IMR-90 (cell line): ENCODE measurements at regions not wholly inside any gene's neighbourhood (a gene's known extent, or its start where the extent isn't known, plus 50 kb on each side); places are given as distances from the start of the nearest gene placed in this dataset.

ENCODE experiments used
- ATAC-seq: fragments of 200-7000 bp; cut with Tn5 transposase; 2 replicates; pipeline ENCODE4 v1.9.1; 2020; ENCODE audit warnings: low read depth, mild to moderate bottlenecking, moderate library complexity
- BruUV-seq: library from RNA; stranded (reverse); fragments of 400-500 nt; replicated peaks from 2 replicates; lab custom pipeline; 2021; lab: Mats Ljungman, UMichigan
- CTCF ChIA-PET: fragments of 300-600 bp; formaldehyde crosslinking; extraction: SDS; loops from one replicate; lab custom pipeline; 2021; ENCODE audit warnings: antibody characterized with exemption; lab: Yijun Ruan, JAX
- POLR2A ChIA-PET: fragments of 300-600 bp; sonication (Branson Sonifier 250); formaldehyde crosslinking; loops from one replicate; lab custom pipeline; 2022; ENCODE audit warnings: antibody characterized with exemption; ENCODE audit not compliant: unreplicated experiment; lab: Charles Lee
- DNase-seq: peaks from one replicate; pipeline ENCODE4 v3.0.0; 2013
- H2AFZ ChIP-seq: replicated peaks from 2 replicates; pipeline ENCODE3; 2013; ENCODE audit warnings: low read length, mild to moderate bottlenecking; ENCODE audit not compliant: poor library complexity
- H2AK5ac ChIP-seq: 2 replicates; pipeline ENCODE4 v1.6.1; 2013; ENCODE audit warnings: low read depth, low read length, inconsistent platforms
- H2AK9ac ChIP-seq: replicated peaks from 2 replicates; pipeline ENCODE3; 2013; ENCODE audit warnings: mild to moderate bottlenecking, low read depth, low read length, moderate library complexity; ENCODE audit not compliant: poor library complexity
- H2BK120ac ChIP-seq: 2 replicates; pipeline ENCODE4 v1.6.1; 2013; ENCODE audit warnings: low read depth, low read length, inconsistent platforms
- H2BK15ac ChIP-seq: 3 replicates; pipeline ENCODE4 v1.6.1; 2013; ENCODE audit warnings: low read depth, low read length, inconsistent platforms
- H2BK20ac ChIP-seq: 2 replicates; pipeline ENCODE4 v1.6.1; 2013; ENCODE audit warnings: low read depth, mild to moderate bottlenecking, inconsistent platforms, low read length, moderate library complexity
- H2BK5ac ChIP-seq: 2 replicates; pipeline ENCODE4 v1.6.1; 2013; ENCODE audit warnings: mild to moderate bottlenecking, low read depth, low read length, inconsistent platforms; ENCODE audit not compliant: poor library complexity, severe bottlenecking
- H3K14ac ChIP-seq: replicated peaks from 2 replicates; pipeline ENCODE4 v1.6.1; 2013; ENCODE audit warnings: low read depth, low read length, inconsistent platforms
- H3K18ac ChIP-seq: 2 replicates; pipeline ENCODE4 v1.6.1; 2013; ENCODE audit warnings: low read depth, low read length, control low read depth
- H3K23ac ChIP-seq: 2 replicates; pipeline ENCODE4 v1.6.1; 2013; ENCODE audit warnings: low read depth, low read length, inconsistent platforms
- H3K27ac ChIP-seq: 2 replicates; pipeline ENCODE4 v1.5.1; 2013; ENCODE audit warnings: mild to moderate bottlenecking, control low read depth, low read length; ENCODE audit not compliant: insufficient read depth
- H3K27me3 ChIP-seq: 2 replicates; pipeline ENCODE4 v1.6.1; 2013; ENCODE audit warnings: low read length; ENCODE audit not compliant: control insufficient read depth, insufficient read depth
- H3K36me3 ChIP-seq: 2 replicates; pipeline ENCODE4 v1.6.1; 2013; ENCODE audit warnings: low read length, mixed read lengths; ENCODE audit not compliant: control insufficient read depth, insufficient read depth
- H3K4ac ChIP-seq: 2 replicates; pipeline ENCODE4 v1.6.1; 2013; ENCODE audit warnings: low read depth, low read length, inconsistent platforms
- H3K4me1 ChIP-seq: 2 replicates; pipeline ENCODE4 v1.6.1; 2013; ENCODE audit warnings: low read length, mixed read lengths; ENCODE audit not compliant: control insufficient read depth, insufficient read depth
- H3K4me2 ChIP-seq: 2 replicates; pipeline ENCODE4 v1.6.1; 2013; ENCODE audit warnings: low read depth, mild to moderate bottlenecking, control low read depth, low read length, moderate library complexity
- H3K4me3 ChIP-seq: 2 replicates; pipeline ENCODE4 v1.5.1; 2013; ENCODE audit warnings: low read depth, mild to moderate bottlenecking, control low read depth, low read length, moderate library complexity; ENCODE audit not compliant: insufficient read depth
- H3K56ac ChIP-seq: 2 replicates; pipeline ENCODE4 v1.6.1; 2013; ENCODE audit warnings: low read length, inconsistent platforms; ENCODE audit not compliant: insufficient read depth; ENCODE audit errors: extremely low read depth
- H3K79me1 ChIP-seq, 2 experiments: 2 replicates each; pipeline ENCODE4 v1.6.1; 2013; ENCODE audit warnings: low read length in 2 of 2, inconsistent platforms in 1 of 2, low read depth in 1 of 2
- H3K9ac ChIP-seq: 2 replicates; pipeline ENCODE4 v1.6.1; 2013; ENCODE audit warnings: low read depth, low read length, control low read depth
- H3K9me1 ChIP-seq: 2 replicates; pipeline ENCODE4 v1.6.1; 2013; ENCODE audit warnings: low read length, inconsistent platforms; ENCODE audit not compliant: insufficient read depth
- H3K9me3 ChIP-seq: 2 replicates; pipeline ENCODE4 v1.6.1; 2013; ENCODE audit warnings: low read length; ENCODE audit not compliant: control insufficient read depth, insufficient read depth
- H4K20me1 ChIP-seq: 2 replicates; pipeline ENCODE4 v1.6.1; 2013; ENCODE audit warnings: low read length, inconsistent platforms; ENCODE audit not compliant: insufficient read depth
- H4K5ac ChIP-seq: 2 replicates; pipeline ENCODE4 v1.6.1; 2013; ENCODE audit warnings: mild to moderate bottlenecking, low read depth, low read length, control low read depth
- H4K8ac ChIP-seq, 2 experiments: 2 replicates each; pipeline ENCODE4 v1.6.1; 2013; ENCODE audit warnings: low read depth in 2 of 2, low read length in 2 of 2, control low read depth in 1 of 2, inconsistent platforms in 1 of 2
- H4K91ac ChIP-seq: 2 replicates; pipeline ENCODE4 v1.6.1; 2013; ENCODE audit warnings: low read depth, low read length, inconsistent platforms; ENCODE audit not compliant: insufficient read depth
- CEBPB ChIP-seq: IDR thresholded peaks from 2 replicates; pipeline ENCODE4 v1.6.1; 2012; ENCODE audit warnings: low read depth, low read length, improper control_type of control experiment
- MXI1 ChIP-seq: IDR thresholded peaks from 2 replicates; pipeline ENCODE4 v1.6.1; 2012; ENCODE audit warnings: low read depth, mild to moderate bottlenecking, low read length, moderate library complexity, borderline replicate concordance
- POLR2A ChIP-seq: IDR thresholded peaks from 2 replicates; pipeline ENCODE4 v1.6.1; 2012; ENCODE audit warnings: mild to moderate bottlenecking, low read depth, low read length
- RAD21 ChIP-seq: IDR thresholded peaks from 2 replicates; pipeline ENCODE4 v1.6.1; 2012; ENCODE audit warnings: low read length, improper control_type of control experiment
- RFX5 ChIP-seq: IDR thresholded peaks from 2 replicates; pipeline ENCODE4 v1.8.0; 2012; ENCODE audit warnings: low read depth, mild to moderate bottlenecking, low read length, moderate library complexity
- SMC3 ChIP-seq: fragments of 150-350 bp; IDR thresholded peaks from 2 replicates; pipeline ENCODE4 v1.6.1; 2016; ENCODE audit warnings: low read depth, mild to moderate bottlenecking, antibody characterized with exemption, low read length, moderate library complexity
- WGBS, 2 experiments: methylation state at CpG; one replicate each; pipeline versions ENCODE4 v1.1.5 to v1.1.7; 2013; ENCODE audit warnings: missing lambda C conversion rate in 2 of 2; ENCODE audit not compliant: insufficient read length in 1 of 2; ENCODE audit errors: extremely low coverage in 2 of 2; 5-methylcytosine and 5-hydroxymethylcytosine counted together
- dilution Hi-C: fragments of 300-500 bp; cut with HindIII; formaldehyde crosslinking; loops from one replicate; pipeline ENCODE4 v1.14.3; 2018; ENCODE audit warnings: low sequenced_read_pairs; ENCODE audit not compliant: unreplicated experiment
- in situ Hi-C: fragments of 300-500 bp; cut with MboI; formaldehyde crosslinking; loops from 3 replicates; pipeline ENCODE4 v1.14.3; 2019; ENCODE audit warnings: low sequenced_read_pairs, inconsistent platforms, mixed read lengths
- intact Hi-C: fragments of 100-400 bp; cut with micrococcal nuclease; formaldehyde crosslinking; loops from 2 replicates; pipeline ENCODE4 v1.10.0; 2022
- TF ChIP-seq, protein P1 (sequence below): conservative IDR thresholded peaks from 2 replicates; pipeline ENCODE4 v1.5.1; 2012; ENCODE audit warnings: mild to moderate bottlenecking, low read depth, low read length, improper control_type of control experiment
- TF ChIP-seq, protein P2 (sequence below): fragments of 150-350 bp; IDR thresholded peaks from 2 replicates; pipeline ENCODE4 v1.6.1; 2017; ENCODE audit warnings: mild to moderate bottlenecking, antibody characterized with exemption, low read length, low read depth

DNA sequence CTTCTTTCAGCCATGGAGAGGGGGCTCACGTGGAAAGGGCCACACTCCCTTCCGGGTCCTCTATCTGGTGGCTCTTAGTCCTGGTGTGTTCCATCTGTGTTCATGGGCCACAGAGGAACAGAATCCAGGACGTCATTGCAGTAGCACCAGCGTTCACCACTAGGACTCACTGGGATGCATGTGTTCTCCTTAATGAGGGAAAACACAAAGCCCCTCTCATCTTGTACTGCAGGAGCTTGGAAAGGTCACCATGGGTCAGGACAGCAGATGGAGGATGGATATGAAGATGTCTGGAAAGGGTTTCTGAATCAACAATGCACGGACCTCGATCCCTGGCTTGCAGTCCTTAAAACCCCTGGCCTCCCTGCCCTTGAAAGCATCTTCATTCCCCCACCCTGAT lies 113.8 kb upstream of the THY1 start:
- intact Hi-C loops = no loop called here
- dilution Hi-C loops = no loop called here

More for the DNA sequence above, 113.8 kb upstream of the THY1 start:
- Histone ChIP-seq H2BK120ac (no peak overlapping the region), H4K8ac (no peak overlapping the region), H3K23ac (no peak overlapping the region), H3K4me2 (no peak overlapping the region), H3K9me1 (no peaks in the 10 kb centered on the region), H3K27ac (no peak overlapping the region), H2BK15ac (no peak overlapping the region), H4K5ac (no peak overlapping the region), H3K79me1 (no peaks in the 10 kb centered on the region), H3K4ac (no peak overlapping the region), H3K14ac (no peak overlapping the region), H4K20me1 (no peaks in the 10 kb centered on the region), H2BK20ac (no peak overlapping the region), H3K18ac (no peak overlapping the region), H2AFZ (no peak overlapping the region), H3K27me3 (peaks cover 57% of the 10 kb centered on the region), H2BK5ac (no peak overlapping the region), H2AK5ac (no peak overlapping the region), H3K56ac (no peak overlapping the region), H3K4me1 (no peaks in the 10 kb centered on the region), H3K9ac (no peak overlapping the region), H3K36me3 (no peaks in the 10 kb centered on the region), H2AK9ac (no peak overlapping the region), H3K4me3 (no peak overlapping the region), H4K91ac (no peak overlapping the region), H3K9me3 (no peaks in the 10 kb centered on the region)
- ChIA-PET POLR2A (no interaction called here), CTCF (interaction anchor here (0.6 kb wide), 1 partner anchor 274 kb away, joined by 3 read pairs; no protein-coding TSS in a partner anchor)
- 57% methylated on average over 1 of the region's 6 CpGs; no CpG with 5 or more reads in 1 of the 2 experiments for WGBS, 2 experiments
- no peak for DNase-seq
- in situ Hi-C loops = no loop called here
- no peak for ATAC-seq
- no TSS peak for BruUV-seq
- TF ChIP-seq POLR2A = no peak
- TF ChIP-seq, protein P1, sequence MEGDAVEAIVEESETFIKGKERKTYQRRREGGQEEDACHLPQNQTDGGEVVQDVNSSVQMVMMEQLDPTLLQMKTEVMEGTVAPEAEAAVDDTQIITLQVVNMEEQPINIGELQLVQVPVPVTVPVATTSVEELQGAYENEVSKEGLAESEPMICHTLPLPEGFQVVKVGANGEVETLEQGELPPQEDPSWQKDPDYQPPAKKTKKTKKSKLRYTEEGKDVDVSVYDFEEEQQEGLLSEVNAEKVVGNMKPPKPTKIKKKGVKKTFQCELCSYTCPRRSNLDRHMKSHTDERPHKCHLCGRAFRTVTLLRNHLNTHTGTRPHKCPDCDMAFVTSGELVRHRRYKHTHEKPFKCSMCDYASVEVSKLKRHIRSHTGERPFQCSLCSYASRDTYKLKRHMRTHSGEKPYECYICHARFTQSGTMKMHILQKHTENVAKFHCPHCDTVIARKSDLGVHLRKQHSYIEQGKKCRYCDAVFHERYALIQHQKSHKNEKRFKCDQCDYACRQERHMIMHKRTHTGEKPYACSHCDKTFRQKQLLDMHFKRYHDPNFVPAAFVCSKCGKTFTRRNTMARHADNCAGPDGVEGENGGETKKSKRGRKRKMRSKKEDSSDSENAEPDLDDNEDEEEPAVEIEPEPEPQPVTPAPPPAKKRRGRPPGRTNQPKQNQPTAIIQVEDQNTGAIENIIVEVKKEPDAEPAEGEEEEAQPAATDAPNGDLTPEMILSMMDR = no peak
- TF ChIP-seq MXI1 = no peak
- no peak for TF ChIP-seq SMC3
- no peak for TF ChIP-seq CEBPB
- TF ChIP-seq, protein P2, sequence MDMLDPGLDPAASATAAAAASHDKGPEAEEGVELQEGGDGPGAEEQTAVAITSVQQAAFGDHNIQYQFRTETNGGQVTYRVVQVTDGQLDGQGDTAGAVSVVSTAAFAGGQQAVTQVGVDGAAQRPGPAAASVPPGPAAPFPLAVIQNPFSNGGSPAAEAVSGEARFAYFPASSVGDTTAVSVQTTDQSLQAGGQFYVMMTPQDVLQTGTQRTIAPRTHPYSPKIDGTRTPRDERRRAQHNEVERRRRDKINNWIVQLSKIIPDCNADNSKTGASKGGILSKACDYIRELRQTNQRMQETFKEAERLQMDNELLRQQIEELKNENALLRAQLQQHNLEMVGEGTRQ = no peak
- TF ChIP-seq RFX5 = no peak
- no peak for TF ChIP-seq RAD21
